ENCODE measurements at regions not wholly inside any gene's neighbourhood (a gene's known extent, or its start where the extent isn't known, plus 50 kb on each side); places are given as distances from the start of the nearest gene placed in this dataset.

DNA sequence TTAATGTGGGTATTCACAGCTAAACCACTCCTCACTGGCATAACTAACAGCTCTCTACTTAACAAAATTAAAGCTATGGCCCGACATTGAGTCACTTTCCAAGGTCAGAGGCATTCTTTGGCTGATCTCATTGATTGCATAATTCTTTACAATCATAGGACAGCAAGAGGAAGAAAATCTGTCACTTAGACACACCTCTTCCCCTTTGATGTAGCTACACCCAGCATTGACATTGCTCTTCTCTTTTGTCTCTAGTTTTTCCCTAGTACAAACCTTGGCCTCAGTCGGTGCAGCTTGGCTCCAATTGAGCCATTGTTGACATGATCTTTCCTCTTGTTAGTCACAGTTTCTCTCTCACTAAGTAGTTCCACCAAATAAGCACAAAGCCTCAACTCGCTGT, 313.3 kb upstream of the ACTRT1 start:
- no peak overlapping the region for H3K27ac Mint-ChIP-seq
- H3K4me3 ChIP-seq (ENCODE audit: low read length) = no peak overlapping the region
- no peak overlapping the region for H3K27ac ChIP-seq (ENCODE audit: low read depth, low read length)
- no peak for DNase-seq
- peaks cover 0 to 3% (median 0%) of the 10 kb centered on the region in 5 donors for H3K9me3 Mint-ChIP-seq
- no peaks in the 10 kb centered on the region for H3K9me3 ChIP-seq (ENCODE audit: low read length)
- ChIA-PET POLR2A (no interaction called here), CTCF (no interaction called here)
- no peaks in the 10 kb centered on the region for H3K4me1 Mint-ChIP-seq
- H3K27me3 ChIP-seq (ENCODE audit: insufficient read depth, low read length, poor library complexity, severe bottlenecking) = no peaks in the 10 kb centered on the region
- no peaks in the 10 kb centered on the region for H3K36me3 Mint-ChIP-seq
- H3K4me3 Mint-ChIP-seq = no peak overlapping the region
- no peaks in the 10 kb centered on the region for H3K36me3 ChIP-seq (ENCODE audit: insufficient read depth, low read length)
- no peaks in the 10 kb centered on the region for H3K27me3 Mint-ChIP-seq
- no peaks in the 10 kb centered on the region for H3K4me1 ChIP-seq (ENCODE audit: insufficient read depth, low read length)

DNA sequence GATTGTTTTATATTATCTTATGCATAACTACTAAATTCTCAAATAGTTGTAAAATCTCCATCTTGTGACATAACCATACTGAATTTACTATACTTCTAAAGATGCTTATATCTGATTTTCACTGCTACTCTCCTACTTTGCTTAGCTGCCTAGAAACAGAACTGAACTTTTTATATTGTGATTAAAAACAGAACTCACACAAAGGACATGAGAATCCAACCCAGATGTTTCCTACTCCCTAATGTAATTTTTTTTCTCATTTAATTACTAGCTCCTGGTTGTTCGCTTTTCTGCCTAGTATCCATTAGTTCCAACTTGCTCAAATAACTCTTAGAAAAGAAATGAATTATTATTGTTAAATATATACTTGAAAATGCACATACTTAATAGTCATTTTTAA, 283.5 kb upstream of the ACTRT1 start:
- Histone ChIP-seq H3K27me3 (ENCODE audit: insufficient read depth, low read length, poor library complexity, severe bottlenecking) (no peaks in the 10 kb centered on the region), H3K4me3 (ENCODE audit: low read length) (no peak overlapping the region), H3K36me3 (ENCODE audit: insufficient read depth, low read length) (no peaks in the 10 kb centered on the region), H3K27ac (ENCODE audit: low read depth, low read length) (no peak overlapping the region), H3K4me1 (ENCODE audit: insufficient read depth, low read length) (no peaks in the 10 kb centered on the region), H3K9me3 (ENCODE audit: low read length) (no peaks in the 10 kb centered on the region)
- no peaks in the 10 kb centered on the region for H3K36me3 Mint-ChIP-seq
- H3K9me3 Mint-ChIP-seq = peaks cover 0 to 3% (median 0%) of the 10 kb centered on the region in 5 donors
- DNase-seq = no peak
- ChIA-PET POLR2A (no interaction called here), CTCF (no interaction called here)
- no peak overlapping the region for H3K4me3 Mint-ChIP-seq
- H3K27ac Mint-ChIP-seq = no peak overlapping the region
- no peaks in the 10 kb centered on the region for H3K27me3 Mint-ChIP-seq
- no peaks in the 10 kb centered on the region for H3K4me1 Mint-ChIP-seq

DNA sequence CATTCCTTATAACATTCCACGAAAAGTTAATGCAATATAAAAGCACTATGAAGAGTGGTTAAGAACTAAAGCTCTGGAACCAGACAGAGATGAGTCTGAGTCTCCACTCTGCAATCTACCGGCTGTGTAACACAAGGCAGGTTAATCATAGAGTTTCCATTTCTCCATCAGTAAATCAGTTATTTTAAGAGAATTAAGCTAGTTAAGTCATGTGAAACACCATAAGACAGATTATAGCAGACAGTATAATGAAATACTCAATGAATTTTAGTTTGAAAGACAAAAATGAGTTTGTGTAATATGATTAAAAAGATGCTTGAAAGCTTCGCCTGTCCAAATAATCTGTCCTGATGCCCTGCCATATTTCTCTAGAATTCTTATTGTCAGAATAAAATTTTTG, 282.6 kb upstream of the ACTRT1 start:
- H3K27ac ChIP-seq (ENCODE audit: low read depth, low read length) = no peak overlapping the region
- H3K9me3 ChIP-seq (ENCODE audit: low read length) = no peaks in the 10 kb centered on the region
- CTCF ChIA-PET = no interaction called here
- Mint-ChIP-seq H3K36me3 (no peaks in the 10 kb centered on the region), H3K9me3 (peaks cover 0 to 3% (median 0%) of the 10 kb centered on the region in 5 donors), H3K4me1 (no peaks in the 10 kb centered on the region), H3K27ac (no peak overlapping the region), H3K4me3 (no peak overlapping the region), H3K27me3 (no peaks in the 10 kb centered on the region)
- no peaks in the 10 kb centered on the region for H3K36me3 ChIP-seq (ENCODE audit: insufficient read depth, low read length)
- no peaks in the 10 kb centered on the region for H3K4me1 ChIP-seq (ENCODE audit: insufficient read depth, low read length)
- no peak overlapping the region for H3K4me3 ChIP-seq (ENCODE audit: low read length)
- DNase-seq = no peak
- H3K27me3 ChIP-seq (ENCODE audit: insufficient read depth, low read length, poor library complexity, severe bottlenecking) = no peaks in the 10 kb centered on the region
- POLR2A ChIA-PET = no interaction called here

- no peaks in the 10 kb centered on the region for H3K36me3 ChIP-seq (ENCODE audit: insufficient read depth, low read length)
- Mint-ChIP-seq H3K4me3 (no peak overlapping the region), H3K27me3 (no peaks in the 10 kb centered on the region), H3K27ac (no peak overlapping the region), H3K36me3 (no peaks in the 10 kb centered on the region), H3K4me1 (no peaks in the 10 kb centered on the region), H3K9me3 (peaks cover 0 to 5% (median 0%) of the 10 kb centered on the region in 5 donors)
- H3K9me3 ChIP-seq (ENCODE audit: low read length) = no peaks in the 10 kb centered on the region
- ChIA-PET CTCF (no interaction called here), POLR2A (no interaction called here)
- no peaks in the 10 kb centered on the region for H3K27me3 ChIP-seq (ENCODE audit: insufficient read depth, low read length, poor library complexity, severe bottlenecking)
- no peaks in the 10 kb centered on the region for H3K4me1 ChIP-seq (ENCODE audit: insufficient read depth, low read length)
- no peak overlapping the region for H3K27ac ChIP-seq (ENCODE audit: low read depth, low read length)
- no peak for DNase-seq
- no peak overlapping the region for H3K4me3 ChIP-seq (ENCODE audit: low read length)
These were observed 258.7 kb upstream of the ACTRT1 start for GRCh38 chrX:128310912-128311311.

DNA sequence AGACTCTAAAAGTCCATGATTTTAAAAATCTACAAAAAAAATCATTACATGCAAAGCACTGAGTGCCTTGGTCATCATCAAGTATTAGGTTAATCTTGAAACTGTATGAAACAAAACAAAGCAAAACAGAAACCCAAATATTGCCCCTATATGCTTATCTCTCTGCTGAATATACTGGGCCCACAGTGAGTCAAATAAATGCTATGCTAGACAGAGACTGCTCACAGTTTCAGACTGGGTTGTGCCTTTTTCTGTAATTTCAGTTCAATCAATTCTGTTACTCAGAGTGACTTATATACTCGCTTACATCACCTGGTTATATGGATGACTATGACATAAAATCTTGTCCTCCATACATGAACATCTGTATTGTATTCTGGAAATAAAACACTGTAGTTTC, 257.1 kb upstream of the ACTRT1 start:
- H3K9me3 ChIP-seq (ENCODE audit: low read length) = no peaks in the 10 kb centered on the region
- CTCF ChIA-PET = no interaction called here
- Mint-ChIP-seq H3K27me3 (no peaks in the 10 kb centered on the region), H3K36me3 (no peaks in the 10 kb centered on the region), H3K4me3 (no peak overlapping the region), H3K27ac (no peak overlapping the region), H3K4me1 (no peaks in the 10 kb centered on the region), H3K9me3 (peaks cover 0 to 5% (median 0%) of the 10 kb centered on the region in 5 donors)
- POLR2A ChIA-PET = no interaction called here
- no peaks in the 10 kb centered on the region for H3K36me3 ChIP-seq (ENCODE audit: insufficient read depth, low read length)
- no peaks in the 10 kb centered on the region for H3K4me1 ChIP-seq (ENCODE audit: insufficient read depth, low read length)
- no peaks in the 10 kb centered on the region for H3K27me3 ChIP-seq (ENCODE audit: insufficient read depth, low read length, poor library complexity, severe bottlenecking)
- DNase-seq = no peak
- H3K4me3 ChIP-seq (ENCODE audit: low read length) = no peak overlapping the region
- no peak overlapping the region for H3K27ac ChIP-seq (ENCODE audit: low read depth, low read length)

GRCh38 chrX:128294198-128294597, 242.0 kb upstream of the ACTRT1 start:
- ChIA-PET CTCF (no interaction called here), POLR2A (no interaction called here)
- Mint-ChIP-seq H3K9me3 (peaks cover 0 to 6% (median 2%) of the 10 kb centered on the region in 5 donors), H3K4me1 (no peaks in the 10 kb centered on the region), H3K36me3 (no peaks in the 10 kb centered on the region), H3K27me3 (peaks cover 0 to 2% of the 10 kb centered on the region in 2 donors), H3K4me3 (no peak overlapping the region), H3K27ac (no peak overlapping the region)
- Histone ChIP-seq H3K4me1 (ENCODE audit: insufficient read depth, low read length) (no peaks in the 10 kb centered on the region), H3K4me3 (ENCODE audit: low read length) (no peak overlapping the region), H3K36me3 (ENCODE audit: insufficient read depth, low read length) (no peaks in the 10 kb centered on the region), H3K27me3 (ENCODE audit: insufficient read depth, low read length, poor library complexity, severe bottlenecking) (no peaks in the 10 kb centered on the region), H3K9me3 (ENCODE audit: low read length) (no peaks in the 10 kb centered on the region), H3K27ac (ENCODE audit: low read depth, low read length) (no peak overlapping the region)
- DNase-seq = no peak

- POLR2A ChIA-PET = no interaction called here
- CTCF ChIA-PET = no interaction called here
These were observed 235.5 kb upstream of the ACTRT1 start for GRCh38 chrX:128287693-128288092.

GRCh38 chrX:128250621-128251020, 198.4 kb upstream of the ACTRT1 start:
- Histone ChIP-seq H3K9me3 (ENCODE audit: low read length) (no peaks in the 10 kb centered on the region), H3K4me3 (ENCODE audit: low read length) (no peak overlapping the region), H3K27ac (ENCODE audit: low read depth, low read length) (no peak overlapping the region), H3K36me3 (ENCODE audit: insufficient read depth, low read length) (no peaks in the 10 kb centered on the region), H3K27me3 (ENCODE audit: insufficient read depth, low read length, poor library complexity, severe bottlenecking) (no peaks in the 10 kb centered on the region), H3K4me1 (ENCODE audit: insufficient read depth, low read length) (no peaks in the 10 kb centered on the region)
- Mint-ChIP-seq H3K27me3 (peaks cover 0 to 2% of the 10 kb centered on the region in 2 donors), H3K4me3 (no peak overlapping the region), H3K9me3 (peaks cover 0 to 13% (median 2%) of the 10 kb centered on the region in 5 donors), H3K27ac (no peak overlapping the region), H3K4me1 (no peaks in the 10 kb centered on the region), H3K36me3 (no peaks in the 10 kb centered on the region)
- POLR2A ChIA-PET = no interaction called here
- CTCF ChIA-PET = no interaction called here
- DNase-seq = no peak

More at GRCh38 chrX:128287693-128288092, 235.5 kb upstream of the ACTRT1 start:
- no peak overlapping the region for H3K27ac Mint-ChIP-seq
- H3K27me3 Mint-ChIP-seq = peaks cover 0 to 2% of the 10 kb centered on the region in 2 donors
- Histone ChIP-seq H3K27me3 (ENCODE audit: insufficient read depth, low read length, poor library complexity, severe bottlenecking) (no peaks in the 10 kb centered on the region), H3K4me3 (ENCODE audit: low read length) (no peak overlapping the region), H3K36me3 (ENCODE audit: insufficient read depth, low read length) (no peaks in the 10 kb centered on the region), H3K9me3 (ENCODE audit: low read length) (no peaks in the 10 kb centered on the region), H3K4me1 (ENCODE audit: insufficient read depth, low read length) (no peaks in the 10 kb centered on the region), H3K27ac (ENCODE audit: low read depth, low read length) (no peak overlapping the region)
- H3K4me3 Mint-ChIP-seq = no peak overlapping the region
- H3K4me1 Mint-ChIP-seq = no peaks in the 10 kb centered on the region
- DNase-seq = no peak
- H3K36me3 Mint-ChIP-seq = no peaks in the 10 kb centered on the region
- H3K9me3 Mint-ChIP-seq = peaks cover 0 to 7% (median 2%) of the 10 kb centered on the region in 5 donors

DNA sequence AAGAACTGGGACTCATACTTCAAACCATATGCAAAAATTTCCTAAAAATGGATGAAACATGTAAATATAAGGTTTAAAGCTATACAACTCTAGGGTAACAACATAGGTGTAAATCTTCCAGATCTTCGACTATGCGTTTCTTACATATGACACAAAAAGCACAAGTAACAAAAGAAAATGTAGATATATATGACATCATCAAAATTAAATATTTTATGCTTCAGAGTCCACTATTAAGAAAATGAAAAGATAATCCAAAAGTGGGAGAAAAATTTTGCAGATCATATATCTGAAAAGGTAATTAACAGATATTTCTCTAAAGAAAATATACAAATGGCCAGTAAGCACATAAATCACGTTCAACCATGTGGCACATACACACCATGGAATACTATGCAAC, 164.2 kb upstream of the ACTRT1 start:
- no peaks in the 10 kb centered on the region for H3K36me3 ChIP-seq (ENCODE audit: insufficient read depth, low read length)

More for the DNA sequence above, 164.2 kb upstream of the ACTRT1 start:
- no peak for DNase-seq
- no peak overlapping the region for H3K4me3 Mint-ChIP-seq
- H3K4me1 Mint-ChIP-seq = no peaks in the 10 kb centered on the region
- no peaks in the 10 kb centered on the region for H3K27me3 Mint-ChIP-seq
- H3K27ac Mint-ChIP-seq = no peak overlapping the region
- CTCF ChIA-PET = no interaction called here
- Histone ChIP-seq H3K27me3 (ENCODE audit: insufficient read depth, low read length, poor library complexity, severe bottlenecking) (no peaks in the 10 kb centered on the region), H3K4me1 (ENCODE audit: insufficient read depth, low read length) (no peaks in the 10 kb centered on the region), H3K4me3 (ENCODE audit: low read length) (no peak overlapping the region), H3K9me3 (ENCODE audit: low read length) (no peaks in the 10 kb centered on the region), H3K27ac (ENCODE audit: low read depth, low read length) (no peak overlapping the region)
- no peaks in the 10 kb centered on the region for H3K36me3 Mint-ChIP-seq
- POLR2A ChIA-PET = no interaction called here
- H3K9me3 Mint-ChIP-seq = peaks cover 3 to 9% (median 6%) of the 10 kb centered on the region in 5 donors

All from CD8-positive, alpha-beta memory T cell (primary cell).